ENCODE measurements at regions not wholly inside any gene's neighbourhood (a gene's known extent, or its start where the extent isn't known, plus 50 kb on each side); places are given as distances from the start of the nearest gene placed in this dataset.

- no peaks in the 10 kb centered on the region for H3K9me2 ChIP-seq (replicated peaks; ENCODE audit: insufficient read depth)
- 18% methylated on average over 1 of the region's 1 CpG for WGBS (ENCODE audit: low lambda C conversion rate, missing lambda C conversion rate)
- TF ChIP-seq CTCF (IDR thresholded peaks at IDR 0.05; ENCODE audit: poor library complexity) (no peak), EZH2phosphoT487 (IDR thresholded peaks at IDR 0.05; ENCODE audit: low read depth, severe bottlenecking, unreplicated experiment) (no peak), EZH2 (IDR thresholded peaks at IDR 0.05; ENCODE audit: borderline replicate concordance) (no peak)
Measured at GRCh38 chr4:111883557-111883999, 261.7 kb upstream of the FAM241A start.

GRCh38 chr4:111890412-111890811 lies 254.8 kb upstream of the FAM241A start:
- Histone ChIP-seq H3K27me3 (no peaks in the 10 kb centered on the region), H3K9me3 (ENCODE audit: low read depth) (no peaks in the 10 kb centered on the region), H3K27ac (no peak overlapping the region), H3K79me2 (no peaks in the 10 kb centered on the region), H3K9me2 (replicated peaks; ENCODE audit: insufficient read depth) (no peaks in the 10 kb centered on the region), H3K4me3 (no peak overlapping the region), H3K36me3 (replicated peaks; ENCODE audit: insufficient read depth, low read depth) (no peaks in the 10 kb centered on the region), H3K4me2 (no peak overlapping the region), H2AFZ (no peak overlapping the region), H3K4me1 (ENCODE audit: insufficient read depth) (no peaks in the 10 kb centered on the region), H4K20me1 (ENCODE audit: insufficient read depth, poor library complexity, severe bottlenecking) (no peaks in the 10 kb centered on the region)
- no peak for TF ChIP-seq EZH2 (IDR thresholded peaks at IDR 0.05; ENCODE audit: borderline replicate concordance)
- TF ChIP-seq EZH2phosphoT487 (IDR thresholded peaks at IDR 0.05; ENCODE audit: low read depth, severe bottlenecking, unreplicated experiment): no peak
- TF ChIP-seq CTCF (IDR thresholded peaks at IDR 0.05; ENCODE audit: poor library complexity): no peak
- WGBS (ENCODE audit: low lambda C conversion rate, missing lambda C conversion rate): 94% methylated on average over 4 of the region's 4 CpGs
- DNase-seq (ENCODE audit: low spot score): no peak

More at GRCh38 chr4:111883557-111883999, 261.7 kb upstream of the FAM241A start:
- H4K20me1 ChIP-seq (ENCODE audit: insufficient read depth, poor library complexity, severe bottlenecking): no peaks in the 10 kb centered on the region
- H3K79me2 ChIP-seq: no peaks in the 10 kb centered on the region
- H3K9me3 ChIP-seq (ENCODE audit: low read depth): no peaks in the 10 kb centered on the region
- no peak overlapping the region for H3K4me3 ChIP-seq
- H3K4me2 ChIP-seq: no peak overlapping the region
- no peak overlapping the region for H2AFZ ChIP-seq
- no peaks in the 10 kb centered on the region for H3K27me3 ChIP-seq
- H3K36me3 ChIP-seq (replicated peaks; ENCODE audit: insufficient read depth, low read depth): no peaks in the 10 kb centered on the region
- DNase-seq (ENCODE audit: low spot score): no peak
- no peak overlapping the region for H3K27ac ChIP-seq
- peaks cover 6% of the 10 kb centered on the region for H3K4me1 ChIP-seq (ENCODE audit: insufficient read depth)

GRCh38 chr4:111905511-111905910 lies 239.7 kb upstream of the FAM241A start:
- no peaks in the 10 kb centered on the region for H3K4me1 ChIP-seq (ENCODE audit: insufficient read depth)
- no peaks in the 10 kb centered on the region for H3K36me3 ChIP-seq (replicated peaks; ENCODE audit: insufficient read depth, low read depth)
- no peaks in the 10 kb centered on the region for H3K79me2 ChIP-seq
- H3K4me2 ChIP-seq: no peak overlapping the region
- no peak for DNase-seq (ENCODE audit: low spot score)
- H3K9me3 ChIP-seq (ENCODE audit: low read depth): no peaks in the 10 kb centered on the region
- no peak overlapping the region for H3K27ac ChIP-seq
- 84% methylated on average over 4 of the region's 4 CpGs for WGBS (ENCODE audit: low lambda C conversion rate, missing lambda C conversion rate)
- H4K20me1 ChIP-seq (ENCODE audit: insufficient read depth, poor library complexity, severe bottlenecking): no peaks in the 10 kb centered on the region
- no peaks in the 10 kb centered on the region for H3K9me2 ChIP-seq (replicated peaks; ENCODE audit: insufficient read depth)
- H3K27me3 ChIP-seq: no peaks in the 10 kb centered on the region
- H3K4me3 ChIP-seq: no peak overlapping the region
- TF ChIP-seq EZH2 (IDR thresholded peaks at IDR 0.05; ENCODE audit: borderline replicate concordance) (no peak), EZH2phosphoT487 (IDR thresholded peaks at IDR 0.05; ENCODE audit: low read depth, severe bottlenecking, unreplicated experiment) (no peak), CTCF (IDR thresholded peaks at IDR 0.05; ENCODE audit: poor library complexity) (no peak)
- no peak overlapping the region for H2AFZ ChIP-seq

- H3K27ac ChIP-seq: no peak overlapping the region
- H3K4me3 ChIP-seq: no peak overlapping the region
- H3K27me3 ChIP-seq: no peaks in the 10 kb centered on the region
- H3K36me3 ChIP-seq (replicated peaks; ENCODE audit: insufficient read depth, low read depth): no peaks in the 10 kb centered on the region
- no peak overlapping the region for H2AFZ ChIP-seq
- no peaks in the 10 kb centered on the region for H4K20me1 ChIP-seq (ENCODE audit: insufficient read depth, poor library complexity, severe bottlenecking)
- H3K79me2 ChIP-seq: no peaks in the 10 kb centered on the region
- no peak overlapping the region for H3K4me2 ChIP-seq
- no peaks in the 10 kb centered on the region for H3K4me1 ChIP-seq (ENCODE audit: insufficient read depth)
- no peak for DNase-seq (ENCODE audit: low spot score)
- no peaks in the 10 kb centered on the region for H3K9me2 ChIP-seq (replicated peaks; ENCODE audit: insufficient read depth)
- H3K9me3 ChIP-seq (ENCODE audit: low read depth): no peaks in the 10 kb centered on the region
- WGBS (ENCODE audit: low lambda C conversion rate, missing lambda C conversion rate): 92% methylated on average over 1 of the region's 1 CpG
- TF ChIP-seq EZH2phosphoT487 (IDR thresholded peaks at IDR 0.05; ENCODE audit: low read depth, severe bottlenecking, unreplicated experiment) (no peak), EZH2 (IDR thresholded peaks at IDR 0.05; ENCODE audit: borderline replicate concordance) (no peak), CTCF (IDR thresholded peaks at IDR 0.05; ENCODE audit: poor library complexity) (no peak)
Measured at GRCh38 chr4:111919639-111920038, 225.6 kb upstream of the FAM241A start.
